AG04450 (cell line): ENCODE measurements at regions not wholly inside any gene's neighbourhood (a gene's known extent, or its start where the extent isn't known, plus 50 kb on each side); places are given as distances from the start of the nearest gene placed in this dataset.

Source experiments
- CTCF ChIA-PET: fragments of 300-600, 350-600 bp; formaldehyde crosslinking; extraction: SDS; loops from one replicate; lab custom pipeline; 2022; ENCODE audit warnings: antibody characterized with exemption, inconsistent platforms; lab: Charles Lee
- POLR2A ChIA-PET: fragments of 350-600 bp; formaldehyde crosslinking; extraction: SDS; loops from one replicate; lab custom pipeline; 2021; ENCODE audit warnings: antibody characterized with exemption, inconsistent platforms; lab: Yijun Ruan, JAX
- DNase-seq: peaks from one replicate; pipeline ENCODE4 v3.0.0-alpha.2; 2011; ENCODE audit warnings: low read depth, low spot score
- H3K27ac ChIP-seq: one replicate; pipeline ENCODE4 v1.5.1; 2012; ENCODE audit warnings: low read depth, low read length, control low read depth
- H3K27me3 ChIP-seq: one replicate; pipeline ENCODE4 v1.6.0; 2012; ENCODE audit warnings: low read length; ENCODE audit not compliant: control insufficient read depth, insufficient read depth
- H3K4me3 ChIP-seq: 2 replicates; pipeline ENCODE4 v1.5.1; 2011; ENCODE audit warnings: mild to moderate bottlenecking, low read depth, low read length, control low read depth
- H3K9me3 ChIP-seq: 2 replicates; pipeline ENCODE4 v1.5.1; 2012; ENCODE audit warnings: low read length; ENCODE audit not compliant: control insufficient read depth, insufficient read depth
- TF ChIP-seq, protein P1 (sequence below): IDR thresholded peaks from 2 replicates; pipeline ENCODE4 v1.5.1; 2011; ENCODE audit warnings: low read depth, low read length, control low read depth, inconsistent platforms

DNA sequence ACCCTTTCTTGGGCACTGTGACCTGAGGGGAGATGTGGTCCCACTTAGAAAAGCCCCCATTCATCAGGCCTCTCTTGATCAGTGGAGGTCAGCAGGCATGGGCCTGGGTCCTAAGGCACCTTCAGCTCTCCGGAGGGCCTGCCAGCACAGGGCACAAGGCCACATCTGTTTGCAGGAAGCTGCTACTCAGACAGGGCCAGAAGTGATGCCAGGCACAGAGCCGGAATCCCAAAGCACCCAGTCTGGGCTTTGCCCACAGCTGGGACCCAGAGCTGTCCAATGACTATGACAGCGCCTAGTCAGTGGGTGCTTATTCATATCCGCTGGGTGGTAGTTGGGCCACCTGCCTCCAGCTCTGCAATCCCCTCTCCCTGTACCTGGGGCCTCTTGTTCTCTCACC is 63.2 kb upstream of the ELN start:
- ChIA-PET POLR2A (interaction anchor here (0.7 kb wide), 1 partner anchor 11 kb away, joined by 5 read pairs; no protein-coding TSS in a partner anchor), CTCF (interaction anchor here (0.7 kb wide), 1 partner anchor 99 kb away, joined by 7 read pairs; no protein-coding TSS in a partner anchor)
- TF ChIP-seq, protein P1, sequence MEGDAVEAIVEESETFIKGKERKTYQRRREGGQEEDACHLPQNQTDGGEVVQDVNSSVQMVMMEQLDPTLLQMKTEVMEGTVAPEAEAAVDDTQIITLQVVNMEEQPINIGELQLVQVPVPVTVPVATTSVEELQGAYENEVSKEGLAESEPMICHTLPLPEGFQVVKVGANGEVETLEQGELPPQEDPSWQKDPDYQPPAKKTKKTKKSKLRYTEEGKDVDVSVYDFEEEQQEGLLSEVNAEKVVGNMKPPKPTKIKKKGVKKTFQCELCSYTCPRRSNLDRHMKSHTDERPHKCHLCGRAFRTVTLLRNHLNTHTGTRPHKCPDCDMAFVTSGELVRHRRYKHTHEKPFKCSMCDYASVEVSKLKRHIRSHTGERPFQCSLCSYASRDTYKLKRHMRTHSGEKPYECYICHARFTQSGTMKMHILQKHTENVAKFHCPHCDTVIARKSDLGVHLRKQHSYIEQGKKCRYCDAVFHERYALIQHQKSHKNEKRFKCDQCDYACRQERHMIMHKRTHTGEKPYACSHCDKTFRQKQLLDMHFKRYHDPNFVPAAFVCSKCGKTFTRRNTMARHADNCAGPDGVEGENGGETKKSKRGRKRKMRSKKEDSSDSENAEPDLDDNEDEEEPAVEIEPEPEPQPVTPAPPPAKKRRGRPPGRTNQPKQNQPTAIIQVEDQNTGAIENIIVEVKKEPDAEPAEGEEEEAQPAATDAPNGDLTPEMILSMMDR, result no peak
- Histone ChIP-seq H3K4me3 (no peak overlapping the region), H3K9me3 (peaks cover 17% of the 10 kb centered on the region), H3K27ac (no peak overlapping the region), H3K27me3 (no peaks in the 10 kb centered on the region)
- no peak for DNase-seq

DNA sequence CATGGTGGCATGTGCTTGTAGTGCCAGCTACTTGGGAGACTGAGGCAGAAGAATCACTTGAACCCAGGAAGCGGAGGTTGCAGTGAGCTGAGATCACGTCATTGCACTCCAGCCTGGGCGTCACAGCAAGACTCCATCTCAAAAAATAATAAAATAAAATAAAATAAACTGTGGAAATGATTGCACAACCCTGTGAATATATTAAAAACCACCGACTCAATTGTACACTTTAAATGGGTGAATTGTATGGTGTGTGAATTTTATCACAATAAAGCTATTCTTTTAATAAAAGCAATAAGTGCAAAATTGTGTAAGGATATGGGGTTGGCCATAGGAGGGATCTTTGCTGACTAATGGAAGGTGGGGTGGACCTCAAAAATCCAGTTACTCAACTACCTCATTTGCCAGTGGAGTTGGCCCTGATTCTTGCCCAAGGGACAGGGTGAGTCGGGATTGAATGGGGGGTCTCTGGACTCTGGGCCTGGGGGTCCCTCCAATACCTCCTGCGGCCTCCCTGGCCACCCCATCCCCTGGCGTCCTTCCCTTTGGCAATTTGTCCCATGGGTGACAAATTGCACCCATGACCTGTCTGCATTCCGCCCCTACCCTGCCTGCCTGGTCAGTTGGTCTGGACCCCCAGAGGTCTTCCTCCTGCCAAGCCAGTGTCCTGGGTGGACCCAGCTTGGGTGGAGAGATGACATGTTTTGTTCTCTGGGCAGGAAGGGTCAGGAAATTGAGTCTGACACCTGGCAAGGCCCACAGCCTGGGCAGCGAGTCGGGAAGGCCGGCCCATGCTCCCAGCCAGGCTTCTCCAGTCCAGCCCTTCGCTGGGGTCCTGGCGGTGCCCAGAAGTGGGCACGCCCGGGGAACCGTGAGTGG is 61.7 kb upstream of the ELN start:
- Histone ChIP-seq H3K4me3 (no peak overlapping the region), H3K27ac (no peak overlapping the region), H3K27me3 (no peaks in the 10 kb centered on the region), H3K9me3 (peaks cover 17% of the 10 kb centered on the region)
- CTCF ChIA-PET, result no interaction called here
- DNase-seq, result no peak
- TF ChIP-seq, protein P1, result no peak
- POLR2A ChIA-PET, result no interaction called here

DNA sequence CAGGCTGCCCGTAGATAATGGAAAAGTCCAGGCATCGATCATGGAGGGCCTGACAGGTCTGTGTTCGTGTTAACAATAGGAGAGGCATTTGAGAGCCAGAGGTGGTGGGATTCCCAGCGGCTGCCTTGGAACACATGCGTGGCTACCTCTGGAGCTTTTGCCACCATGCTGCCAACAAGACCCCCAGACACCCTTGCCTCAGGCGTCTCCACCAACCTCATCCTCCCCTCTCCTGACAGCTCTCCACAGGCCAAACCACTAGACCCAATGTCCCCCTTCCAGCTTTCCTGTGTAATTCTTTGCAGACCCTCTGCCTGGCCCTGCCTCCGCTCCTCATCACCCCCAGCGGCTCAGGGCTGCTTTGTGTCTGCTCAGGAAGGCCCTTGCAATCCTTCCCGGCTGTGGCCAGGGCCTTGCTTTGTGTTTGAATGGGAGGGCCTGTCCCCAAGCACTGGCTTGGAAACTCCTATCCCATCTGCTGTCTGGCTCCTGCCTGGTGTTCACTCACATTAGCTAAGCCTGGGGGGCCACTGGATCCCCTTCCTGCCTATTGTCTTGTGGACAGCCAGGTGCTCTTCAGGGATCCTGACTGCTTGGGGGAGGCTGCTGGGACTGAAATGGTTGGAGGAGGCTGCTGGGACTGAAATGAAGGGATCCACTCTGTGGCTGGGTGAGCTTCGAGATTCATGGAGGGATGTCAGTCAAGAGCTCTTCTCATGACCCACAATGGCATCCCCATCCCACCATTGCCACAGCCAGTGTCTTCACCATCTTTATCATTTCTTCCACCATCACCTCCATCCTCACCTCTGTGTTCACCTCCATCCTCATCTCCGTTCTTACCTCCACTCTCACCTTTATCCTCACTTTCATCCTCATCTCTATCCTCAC is 60.8 kb upstream of the ELN start:
- H3K4me3 ChIP-seq, result no peak overlapping the region
- CTCF ChIA-PET, result no interaction called here

DNA sequence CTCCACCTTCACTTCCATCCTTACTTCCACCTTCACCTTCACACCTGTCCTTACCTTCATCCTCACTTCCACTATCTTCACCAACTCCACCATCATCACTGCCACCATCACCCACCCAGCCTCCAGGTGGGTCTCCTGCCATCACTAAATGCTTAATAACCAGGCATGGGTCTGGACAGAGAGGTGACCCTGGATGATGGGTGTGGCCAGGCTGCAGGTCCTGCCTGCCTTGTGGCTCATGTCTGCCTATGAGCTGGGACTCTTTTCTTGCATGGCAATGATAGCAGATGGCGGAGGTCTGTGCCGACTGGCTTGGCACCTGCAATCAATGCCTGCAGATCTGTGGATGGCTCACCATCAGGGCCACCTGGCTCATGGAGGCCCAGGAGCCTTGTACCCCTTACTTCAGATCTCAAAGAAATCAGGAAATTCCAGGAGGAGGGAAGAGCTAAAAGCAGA is 60.1 kb upstream of the ELN start:
- Histone ChIP-seq H3K27ac (no peak overlapping the region), H3K9me3 (peaks cover 7% of the 10 kb centered on the region), H3K27me3 (peaks cover 6% of the 10 kb centered on the region), H3K4me3 (no peak overlapping the region)
- ChIA-PET CTCF (interaction anchor here (1.2 kb wide), 1 partner anchor 13 kb away, joined by 3 read pairs; no protein-coding TSS in a partner anchor), POLR2A (interaction anchor here (0.7 kb wide), 1 partner anchor 126 kb away, joined by 5 read pairs; no protein-coding TSS in a partner anchor)
- no peak for DNase-seq
- TF ChIP-seq, protein P1, result no peak

More for the DNA sequence above, 60.8 kb upstream of the ELN start:
- Histone ChIP-seq H3K9me3 (peaks cover 12% of the 10 kb centered on the region), H3K27ac (no peak overlapping the region), H3K27me3 (peaks cover 6% of the 10 kb centered on the region)
- POLR2A ChIA-PET, result no interaction called here
- DNase-seq, result no peak
- TF ChIP-seq, protein P1, result no peak
